Thoracic aorta (tissue), 2 donors: ENCODE measurements at regions not wholly inside any gene's neighbourhood (a gene's known extent, or its start where the extent isn't known, plus 50 kb on each side); places are given as distances from the start of the nearest gene placed in this dataset.

Source experiments
- ATAC-seq: fragments of 150-250 bp; one replicate; pipeline ENCODE4 v1.8.0; 2017; ENCODE audit warnings: low read depth; ENCODE audit not compliant: insufficient number of reproducible peaks, low FRiP score
- DNase-seq: peaks from one replicate; pipeline ENCODE4 v3.0.0-alpha.2; 2020; ENCODE audit warnings: low spot score
- H3K27ac ChIP-seq, 2 donors: fragments of 200-600 bp; sonication (generic); 1 replicate in 1 of 2; 2 replicates in 1 of 2; pipeline ENCODE4 v1.5.1; 2016; ENCODE audit warnings: mild to moderate bottlenecking in 2 of 2, moderate library complexity in 2 of 2
- H3K27me3 ChIP-seq: fragments of 200-600 bp; sonication (generic); replicated peaks from 2 replicates; pipeline ENCODE4 v1.6.0; 2016; ENCODE audit warnings: mild to moderate bottlenecking; ENCODE audit not compliant: insufficient read depth
- H3K36me3 ChIP-seq: fragments of 200-600 bp; sonication (generic); one replicate; pipeline ENCODE4 v1.5.1; 2016
- H3K4me1 ChIP-seq, 2 donors: fragments of 200-600 bp; sonication (generic); 1 replicate in 1 of 2; 2 replicates in 1 of 2; pipeline versions ENCODE4 v1.5.1 to v1.6.0; 2016; ENCODE audit warnings: low read depth in 2 of 2, mild to moderate bottlenecking in 1 of 2; ENCODE audit not compliant: control insufficient read depth in 1 of 2
- H3K4me3 ChIP-seq: fragments of 200-600 bp; sonication (generic); 2 replicates; pipeline ENCODE4 v1.5.1; 2016; ENCODE audit warnings: mild to moderate bottlenecking
- H3K9me3 ChIP-seq: fragments of 200-600 bp; sonication (generic); 2 replicates; pipeline ENCODE4 v1.5.1; 2016
- TF ChIP-seq, protein P1 (sequence below): fragments of 200-600 bp; sonication (generic); IDR thresholded peaks from one replicate; pipeline ENCODE4 v1.5.1; 2019; ENCODE audit warnings: antibody characterized with exemption

DNA sequence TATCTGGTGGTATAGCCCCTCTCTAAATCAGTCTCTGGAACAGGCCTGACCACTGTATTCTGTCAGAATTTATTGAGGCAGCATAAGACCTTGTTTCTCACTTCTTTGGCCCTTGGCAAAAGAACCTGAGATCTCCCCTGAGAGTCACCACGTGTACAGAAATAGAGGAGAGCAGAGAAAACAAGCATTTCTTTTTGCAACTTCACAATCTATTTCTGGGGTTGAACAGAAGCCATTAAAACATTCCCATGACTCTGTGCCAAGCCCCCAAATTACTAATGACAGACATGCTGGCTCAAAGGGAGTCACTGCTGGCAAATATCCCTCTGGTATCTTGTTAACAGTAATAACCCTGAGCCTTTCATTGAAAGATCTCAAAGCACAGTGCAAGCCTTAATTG is 395.3 kb downstream of the MAFB start:
- DNase-seq (peak; percentile 25), ATAC-seq (peak; percentile 76)
- H3K27me3 ChIP-seq = no peaks in the 10 kb centered on the region
- no peak overlapping the region for H3K4me3 ChIP-seq
- no peaks in the 10 kb centered on the region for H3K36me3 ChIP-seq
- H3K4me1 ChIP-seq = peaks cover 13 to 39% of the 10 kb centered on the region in 2 donors
- TF ChIP-seq, protein P1, sequence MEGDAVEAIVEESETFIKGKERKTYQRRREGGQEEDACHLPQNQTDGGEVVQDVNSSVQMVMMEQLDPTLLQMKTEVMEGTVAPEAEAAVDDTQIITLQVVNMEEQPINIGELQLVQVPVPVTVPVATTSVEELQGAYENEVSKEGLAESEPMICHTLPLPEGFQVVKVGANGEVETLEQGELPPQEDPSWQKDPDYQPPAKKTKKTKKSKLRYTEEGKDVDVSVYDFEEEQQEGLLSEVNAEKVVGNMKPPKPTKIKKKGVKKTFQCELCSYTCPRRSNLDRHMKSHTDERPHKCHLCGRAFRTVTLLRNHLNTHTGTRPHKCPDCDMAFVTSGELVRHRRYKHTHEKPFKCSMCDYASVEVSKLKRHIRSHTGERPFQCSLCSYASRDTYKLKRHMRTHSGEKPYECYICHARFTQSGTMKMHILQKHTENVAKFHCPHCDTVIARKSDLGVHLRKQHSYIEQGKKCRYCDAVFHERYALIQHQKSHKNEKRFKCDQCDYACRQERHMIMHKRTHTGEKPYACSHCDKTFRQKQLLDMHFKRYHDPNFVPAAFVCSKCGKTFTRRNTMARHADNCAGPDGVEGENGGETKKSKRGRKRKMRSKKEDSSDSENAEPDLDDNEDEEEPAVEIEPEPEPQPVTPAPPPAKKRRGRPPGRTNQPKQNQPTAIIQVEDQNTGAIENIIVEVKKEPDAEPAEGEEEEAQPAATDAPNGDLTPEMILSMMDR = no peak
- H3K27ac ChIP-seq = peak overlapping the region; percentile 57 to 58
- H3K9me3 ChIP-seq = no peaks in the 10 kb centered on the region

DNA sequence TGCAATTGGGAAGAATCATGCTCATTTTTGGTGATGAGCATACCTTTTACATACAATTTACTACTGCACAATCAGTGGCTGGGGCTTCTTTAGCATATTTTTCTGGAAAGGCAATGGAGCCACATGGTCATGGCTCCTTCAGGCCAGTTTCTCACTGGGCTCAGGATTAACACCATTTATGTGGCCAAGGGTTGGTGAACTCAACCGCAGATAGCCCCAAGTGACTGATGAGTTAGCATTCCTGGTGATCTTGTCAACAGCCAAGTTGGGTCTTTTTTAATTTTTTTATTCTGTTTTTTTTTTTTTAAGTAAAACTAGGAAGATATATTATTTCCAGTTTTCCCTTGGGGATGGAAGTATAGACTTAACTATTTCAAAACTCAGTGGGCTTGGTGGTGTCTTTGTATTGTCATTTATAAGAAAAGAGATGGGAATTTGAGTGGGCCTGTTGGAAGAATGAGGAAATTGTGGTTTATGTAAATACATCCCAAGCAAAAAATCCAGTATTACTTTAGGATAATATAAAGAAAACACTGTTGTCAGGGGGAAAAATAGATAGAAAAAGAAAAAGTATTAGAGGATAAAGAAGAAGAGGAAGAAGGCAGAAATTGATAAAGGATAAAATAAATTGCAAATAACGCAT is 397.4 kb downstream of the MAFB start:
- Histone ChIP-seq H3K27ac (no peak overlapping the region), H3K27me3 (no peaks in the 10 kb centered on the region), H3K4me1 (peaks cover 23 to 55% of the 10 kb centered on the region in 2 donors), H3K9me3 (no peaks in the 10 kb centered on the region), H3K36me3 (no peaks in the 10 kb centered on the region), H3K4me3 (no peak overlapping the region)
- DNase-seq (no peak), ATAC-seq (no peak)
- TF ChIP-seq, protein P1 = no peak

DNA sequence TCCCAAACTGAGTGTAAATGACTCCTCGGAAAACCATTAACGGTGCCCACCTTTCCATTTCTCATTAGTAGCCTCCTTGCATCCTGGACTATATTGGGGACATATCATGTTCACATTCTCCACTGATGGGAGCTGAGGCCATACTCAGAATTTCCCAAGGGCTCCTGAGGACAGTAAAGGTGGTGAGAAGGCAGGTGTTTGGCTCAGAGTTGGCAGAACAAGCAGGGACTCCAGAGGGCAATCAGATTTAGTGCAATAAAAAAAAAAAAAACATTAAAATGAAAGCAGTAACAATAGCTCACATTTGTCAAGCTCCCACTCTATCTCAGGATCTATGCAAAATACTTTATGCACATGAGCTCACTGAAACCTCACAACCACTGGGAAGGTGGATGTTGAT is 401.4 kb downstream of the MAFB start:
- Histone ChIP-seq H3K27me3 (no peaks in the 10 kb centered on the region), H3K36me3 (no peaks in the 10 kb centered on the region), H3K4me3 (no peak overlapping the region), H3K27ac (peak overlapping the region in 1 of 2 donors; percentile 48), H3K4me1 (peaks cover 10 to 36% of the 10 kb centered on the region in 2 donors), H3K9me3 (no peaks in the 10 kb centered on the region)
- DNase-seq (no peak), ATAC-seq (no peak)
- TF ChIP-seq, protein P1 = no peak

DNA sequence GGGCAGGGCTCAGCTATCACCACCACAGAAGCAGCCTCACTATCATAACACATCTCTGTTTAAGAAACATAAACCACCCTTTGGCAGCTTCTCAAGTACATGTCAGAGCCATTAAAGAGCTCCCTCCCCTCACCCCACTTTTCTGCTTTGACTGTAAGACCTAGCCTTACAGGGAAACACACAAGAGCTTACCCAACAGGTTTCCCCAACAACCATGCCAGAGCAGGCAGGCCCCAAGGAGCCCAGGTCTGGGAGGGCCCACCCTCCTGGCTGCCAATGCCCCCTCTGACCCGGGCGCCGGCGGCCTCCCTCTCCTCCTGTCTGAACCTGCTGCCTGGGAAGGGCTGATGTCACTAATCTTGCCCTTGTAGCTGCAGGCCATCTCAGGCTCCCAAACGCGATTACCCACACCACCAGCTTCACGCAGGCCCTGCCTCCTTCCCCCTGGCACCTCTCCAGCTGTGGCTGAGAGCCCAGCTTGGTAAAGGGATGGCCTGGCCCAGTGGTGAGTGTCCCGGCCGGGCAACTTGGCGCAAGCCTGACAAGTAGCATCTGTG is 402.0 kb downstream of the MAFB start:
- no peaks in the 10 kb centered on the region for H3K27me3 ChIP-seq
- ATAC-seq = peak; percentile 50
- H3K9me3 ChIP-seq = no peaks in the 10 kb centered on the region
- H3K36me3 ChIP-seq = no peaks in the 10 kb centered on the region
- peaks cover 10 to 30% of the 10 kb centered on the region in 2 donors for H3K4me1 ChIP-seq
- TF ChIP-seq, protein P1 = no peak
- peak overlapping the region; percentile 7 to 48 for H3K27ac ChIP-seq
- peak; percentile 38 for DNase-seq
- H3K4me3 ChIP-seq = no peak overlapping the region

DNA sequence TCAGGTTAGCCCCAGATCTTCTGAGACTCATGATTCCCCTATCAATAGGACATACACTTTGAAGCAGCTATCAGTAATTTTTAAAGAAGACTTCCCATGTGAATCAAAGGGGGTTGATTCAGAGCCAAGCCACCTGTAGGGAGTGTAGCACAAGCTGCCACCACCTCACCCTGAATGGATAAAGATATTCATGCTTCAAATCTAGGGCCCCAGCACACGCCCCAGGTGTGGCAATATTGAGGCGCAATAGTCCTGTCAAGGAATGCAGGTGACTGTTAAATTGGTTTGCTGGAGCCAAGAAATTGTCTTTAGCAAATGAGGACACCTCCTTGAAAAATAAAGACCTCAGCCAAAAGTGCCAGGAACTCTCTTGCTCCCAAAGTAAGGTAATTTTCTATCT is 404.4 kb downstream of the MAFB start:
- Histone ChIP-seq H3K4me3 (no peak overlapping the region), H3K27me3 (no peaks in the 10 kb centered on the region), H3K36me3 (no peaks in the 10 kb centered on the region), H3K9me3 (no peaks in the 10 kb centered on the region), H3K4me1 (peaks cover 10 to 27% of the 10 kb centered on the region in 2 donors), H3K27ac (no peak overlapping the region)
- no peak for ATAC-seq
- DNase-seq = no peak
- TF ChIP-seq, protein P1 = no peak
